WTC11 (cell line): ENCODE measurements at regions not wholly inside any gene's neighbourhood (a gene's known extent, or its start where the extent isn't known, plus 50 kb on each side); places are given as distances from the start of the nearest gene placed in this dataset.

Experiments used
- ATF3 ChIP-seq: sonication (generic); formaldehyde crosslinking; conservative IDR thresholded peaks from 2 replicates; pipeline ENCODE4 v1.8.1; 2022; ENCODE audit warnings: mild to moderate bottlenecking, missing genetic modification reagents
- CREB1 ChIP-seq: sonication (generic); formaldehyde crosslinking; IDR thresholded peaks from 2 replicates; pipeline ENCODE4 v1.8.0; 2023; ENCODE audit warnings: mild to moderate bottlenecking, missing genetic modification reagents
- CTCF ChIP-seq: fragments of 200-600 bp; IDR thresholded peaks from 2 replicates; pipeline ENCODE4 v1.8.0; 2022; ENCODE audit warnings: antibody characterized with exemption
- FOXJ3 ChIP-seq: sonication (generic); formaldehyde crosslinking; IDR thresholded peaks from 2 replicates; pipeline ENCODE4 v1.9.0; 2021; ENCODE audit warnings: missing genetic modification reagents, mild to moderate bottlenecking, borderline replicate concordance
- FOXK1 ChIP-seq: sonication (generic); formaldehyde crosslinking; IDR thresholded peaks from 2 replicates; pipeline ENCODE4 v1.8.0; 2022; ENCODE audit warnings: mild to moderate bottlenecking, moderate library complexity, missing genetic modification reagents
- FOXP4 ChIP-seq: sonication (generic); formaldehyde crosslinking; IDR thresholded peaks from 2 replicates; pipeline ENCODE4 v1.8.0; 2022; ENCODE audit warnings: mild to moderate bottlenecking, missing genetic modification reagents
- HMGA2 ChIP-seq: fragments of 250-450 bp; sonication (Bioruptor Pico); IDR thresholded peaks from 2 replicates; pipeline ENCODE4 v1.4.0; 2021; ENCODE audit warnings: mild to moderate bottlenecking, moderate library complexity
- MXD4 ChIP-seq: fragments of 250-450 bp; sonication (Bioruptor Pico); IDR thresholded peaks from 2 replicates; pipeline ENCODE4 v1.8.0; 2021; ENCODE audit warnings: mild to moderate bottlenecking, moderate library complexity, borderline replicate concordance
- SMAD4 ChIP-seq: sonication (generic); formaldehyde crosslinking; IDR thresholded peaks from 2 replicates; pipeline ENCODE4 v1.8.0; 2022; ENCODE audit warnings: mild to moderate bottlenecking, missing genetic modification reagents
- USF2 ChIP-seq: sonication (generic); formaldehyde crosslinking; IDR thresholded peaks from 2 replicates; pipeline ENCODE4 v1.8.1; 2023; ENCODE audit warnings: mild to moderate bottlenecking, missing genetic modification reagents, moderate library complexity
- ZNF138 ChIP-seq: sonication (generic); formaldehyde crosslinking; conservative IDR thresholded peaks from 2 replicates; pipeline ENCODE4 v1.8.1; 2022; ENCODE audit warnings: mild to moderate bottlenecking, moderate library complexity, missing genetic modification reagents
- ZNF512 ChIP-seq: sonication (generic); formaldehyde crosslinking; IDR thresholded peaks from 2 replicates; pipeline ENCODE4 v1.8.1; 2022; ENCODE audit warnings: missing genetic modification reagents, borderline replicate concordance
- ZNF532 ChIP-seq: fragments of 250-450 bp; sonication (Bioruptor Pico); IDR thresholded peaks from 2 replicates; pipeline ENCODE4 v1.9.0; 2021; ENCODE audit warnings: mild to moderate bottlenecking, borderline replicate concordance

- TF ChIP-seq HMGA2 (CRISPR knock-in tag) = no peak
- no peak for TF ChIP-seq ATF3 (CRISPR knock-in tag)
- no peak for TF ChIP-seq FOXP4 (CRISPR knock-in tag)
- no peak for TF ChIP-seq ZNF532 (CRISPR knock-in tag)
- no peak for TF ChIP-seq ZNF138 (CRISPR knock-in tag)
- no peak for TF ChIP-seq CREB1 (CRISPR knock-in tag)
- TF ChIP-seq CTCF = no peak
- no peak for TF ChIP-seq SMAD4 (CRISPR knock-in tag)
- no peak for TF ChIP-seq FOXK1
- no peak for TF ChIP-seq ZNF512 (CRISPR knock-in tag)
- TF ChIP-seq USF2 (CRISPR knock-in tag) = no peak
- no peak for TF ChIP-seq FOXJ3 (CRISPR knock-in tag)
- TF ChIP-seq MXD4 (CRISPR knock-in tag) = no peak
These were observed 277.4 kb upstream of the GATB start for GRCh38 chr4:152038238-152038637.
